ENCODE measurements at regions not wholly inside any gene's neighbourhood (a gene's known extent, or its start where the extent isn't known, plus 50 kb on each side); places are given as distances from the start of the nearest gene placed in this dataset.

- TF ChIP-seq, protein P1, sequence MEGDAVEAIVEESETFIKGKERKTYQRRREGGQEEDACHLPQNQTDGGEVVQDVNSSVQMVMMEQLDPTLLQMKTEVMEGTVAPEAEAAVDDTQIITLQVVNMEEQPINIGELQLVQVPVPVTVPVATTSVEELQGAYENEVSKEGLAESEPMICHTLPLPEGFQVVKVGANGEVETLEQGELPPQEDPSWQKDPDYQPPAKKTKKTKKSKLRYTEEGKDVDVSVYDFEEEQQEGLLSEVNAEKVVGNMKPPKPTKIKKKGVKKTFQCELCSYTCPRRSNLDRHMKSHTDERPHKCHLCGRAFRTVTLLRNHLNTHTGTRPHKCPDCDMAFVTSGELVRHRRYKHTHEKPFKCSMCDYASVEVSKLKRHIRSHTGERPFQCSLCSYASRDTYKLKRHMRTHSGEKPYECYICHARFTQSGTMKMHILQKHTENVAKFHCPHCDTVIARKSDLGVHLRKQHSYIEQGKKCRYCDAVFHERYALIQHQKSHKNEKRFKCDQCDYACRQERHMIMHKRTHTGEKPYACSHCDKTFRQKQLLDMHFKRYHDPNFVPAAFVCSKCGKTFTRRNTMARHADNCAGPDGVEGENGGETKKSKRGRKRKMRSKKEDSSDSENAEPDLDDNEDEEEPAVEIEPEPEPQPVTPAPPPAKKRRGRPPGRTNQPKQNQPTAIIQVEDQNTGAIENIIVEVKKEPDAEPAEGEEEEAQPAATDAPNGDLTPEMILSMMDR (IDR thresholded peaks at IDR 0.05) = no peak
- no peak for TF ChIP-seq EP300 (IDR thresholded peaks at IDR 0.05)
Observed at GRCh38 chr7:116128139-116128538, 82.2 kb upstream of the TES start.

Data from sigmoid colon (tissue), 4 donors.